Body of pancreas (tissue), 4 donors: ENCODE measurements at regions not wholly inside any gene's neighbourhood (a gene's known extent, or its start where the extent isn't known, plus 50 kb on each side); places are given as distances from the start of the nearest gene placed in this dataset.

Experiments used
- ATAC-seq: fragments of 150-250 bp; one replicate; pipeline ENCODE4 v1.9.1; 2016
- DNase-seq, 4 donors: peaks; one replicate each; pipeline ENCODE4 v3.0.0-alpha.2; 2019
- H3K27ac ChIP-seq, 4 donors: fragments of 200-600 bp; sonication (generic); 1 replicate in 3 of 4; 2 replicates in 1 of 4; pipeline versions ENCODE4 v1.5.1 to v1.6.1; 2016 to 2019; ENCODE audit warnings: mild to moderate bottlenecking in 1 of 4, mixed read lengths in 1 of 4, moderate library complexity in 1 of 4
- H3K27me3 ChIP-seq, 2 donors: fragments of 200-600 bp; sonication (generic); one replicate each; pipeline ENCODE4 v1.6.0; 2016; ENCODE audit warnings: mild to moderate bottlenecking in 1 of 2
- H3K36me3 ChIP-seq, 2 donors: fragments of 200-600 bp; sonication (generic); replicated peaks in 1 of 2; 2 replicates each; pipeline ENCODE4 v1.5.1; 2016; ENCODE audit warnings: low read depth in 2 of 2; ENCODE audit not compliant: insufficient read depth in 1 of 2
- H3K4me1 ChIP-seq: fragments of 200-600 bp; sonication (generic); one replicate; pipeline ENCODE4 v1.6.0; 2016
- H3K4me3 ChIP-seq, 2 donors: fragments of 200-600 bp; sonication (generic); 1 replicate in 1 of 2; 2 replicates in 1 of 2; pipeline ENCODE4 v1.5.1; 2016 to 2019
- H3K9me3 ChIP-seq, 3 donors: fragments of 200-600 bp; sonication (generic); 1 replicate in 2 of 3; 2 replicates in 1 of 3; pipeline ENCODE4 v1.5.1; 2016
- POLR2A ChIP-seq, 3 donors: fragments of 450-650 bp; IDR thresholded peaks; one replicate each; pipeline ENCODE4 v1.6.1; 2016; ENCODE audit warnings: antibody characterized with exemption in 3 of 3, mild to moderate bottlenecking in 2 of 3
- WGBS, 2 donors: methylation state at CpG; one replicate each; pipeline ENCODE4 v1.1.5; 2017; 5-methylcytosine and 5-hydroxymethylcytosine counted together
- intact Hi-C: fragments of 100-400 bp; cut with DNase I; formaldehyde crosslinking; loops from one replicate; pipeline ENCODE4 v1.15.1; 2023
- TF ChIP-seq, protein P1 (sequence below), 7 experiments: fragments of 450-650 bp in 4 of 7; fragments of 200-600 bp in 3 of 7; sonication (generic) in 3 of 7; IDR thresholded peaks; one replicate each; pipeline ENCODE4 v1.5.1; 2016 to 2019; ENCODE audit warnings: antibody characterized with exemption in 7 of 7

DNA sequence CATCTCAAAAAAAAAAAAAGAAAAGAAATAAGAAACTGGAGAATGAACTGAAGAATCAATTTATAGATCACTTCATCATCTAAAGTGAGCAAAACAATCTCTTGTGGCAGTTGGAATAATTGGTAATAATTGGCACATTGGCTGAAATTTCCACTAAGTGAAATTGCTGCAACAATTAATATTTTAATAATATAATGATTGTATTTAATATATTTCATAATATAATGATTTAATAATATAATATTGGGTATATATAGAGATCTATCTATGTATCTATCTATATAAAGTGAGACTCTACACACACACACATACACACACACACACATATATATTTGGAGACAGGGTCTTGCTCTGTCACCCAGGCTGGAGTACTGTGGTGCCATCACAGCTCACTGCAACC lies 81.2 kb upstream of the PRICKLE1 start:
- intact Hi-C loops, result no loop called here
- no peaks in the 10 kb centered on the region for H3K27me3 ChIP-seq
- no peak for ATAC-seq

DNA sequence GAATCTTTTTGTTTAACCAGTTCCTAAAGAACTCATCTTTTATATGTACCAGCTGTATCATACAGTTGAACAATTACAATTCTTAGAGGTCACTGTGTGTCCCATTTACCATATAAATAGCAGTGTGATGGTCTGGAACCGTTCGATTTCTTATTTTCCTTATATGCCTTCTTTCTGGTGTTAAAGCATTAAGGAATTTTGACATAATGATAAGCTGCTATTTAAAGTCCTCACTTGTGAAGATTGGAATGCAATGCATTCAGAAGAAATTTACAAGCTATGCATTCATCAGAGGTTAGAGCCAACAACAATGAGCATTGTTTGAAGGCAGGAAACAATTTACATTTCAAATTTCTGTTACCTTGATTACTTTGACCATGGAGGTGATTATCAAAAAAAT lies 80.0 kb upstream of the PRICKLE1 start:
- DNase-seq (no peak), ATAC-seq (no peak)
- Histone ChIP-seq H3K27me3 (no peaks in the 10 kb centered on the region), H3K4me3 (no peak overlapping the region), H3K9me3 (no peaks in the 10 kb centered on the region), H3K27ac (no peak overlapping the region), H3K36me3 (no peaks in the 10 kb centered on the region), H3K4me1 (no peaks in the 10 kb centered on the region)
- WGBS, 2 donors, result 11 to 24% methylated on average over 2 of the region's 2 CpGs
- intact Hi-C loops, result no loop called here
- TF ChIP-seq, protein P1, sequence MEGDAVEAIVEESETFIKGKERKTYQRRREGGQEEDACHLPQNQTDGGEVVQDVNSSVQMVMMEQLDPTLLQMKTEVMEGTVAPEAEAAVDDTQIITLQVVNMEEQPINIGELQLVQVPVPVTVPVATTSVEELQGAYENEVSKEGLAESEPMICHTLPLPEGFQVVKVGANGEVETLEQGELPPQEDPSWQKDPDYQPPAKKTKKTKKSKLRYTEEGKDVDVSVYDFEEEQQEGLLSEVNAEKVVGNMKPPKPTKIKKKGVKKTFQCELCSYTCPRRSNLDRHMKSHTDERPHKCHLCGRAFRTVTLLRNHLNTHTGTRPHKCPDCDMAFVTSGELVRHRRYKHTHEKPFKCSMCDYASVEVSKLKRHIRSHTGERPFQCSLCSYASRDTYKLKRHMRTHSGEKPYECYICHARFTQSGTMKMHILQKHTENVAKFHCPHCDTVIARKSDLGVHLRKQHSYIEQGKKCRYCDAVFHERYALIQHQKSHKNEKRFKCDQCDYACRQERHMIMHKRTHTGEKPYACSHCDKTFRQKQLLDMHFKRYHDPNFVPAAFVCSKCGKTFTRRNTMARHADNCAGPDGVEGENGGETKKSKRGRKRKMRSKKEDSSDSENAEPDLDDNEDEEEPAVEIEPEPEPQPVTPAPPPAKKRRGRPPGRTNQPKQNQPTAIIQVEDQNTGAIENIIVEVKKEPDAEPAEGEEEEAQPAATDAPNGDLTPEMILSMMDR (IDR thresholded peaks at IDR 0.05), result no peak
- no peak for TF ChIP-seq POLR2A (IDR thresholded peaks at IDR 0.05)

More for the DNA sequence above, 81.2 kb upstream of the PRICKLE1 start:
- no peak for DNase-seq
- H3K9me3 ChIP-seq, result no peaks in the 10 kb centered on the region
- H3K27ac ChIP-seq, result no peak overlapping the region
- TF ChIP-seq, protein P1 (IDR thresholded peaks at IDR 0.05), result no peak
- no peak for TF ChIP-seq POLR2A (IDR thresholded peaks at IDR 0.05)
- H3K4me3 ChIP-seq, result no peak overlapping the region
- H3K4me1 ChIP-seq, result no peaks in the 10 kb centered on the region
- no peaks in the 10 kb centered on the region for H3K36me3 ChIP-seq

DNA sequence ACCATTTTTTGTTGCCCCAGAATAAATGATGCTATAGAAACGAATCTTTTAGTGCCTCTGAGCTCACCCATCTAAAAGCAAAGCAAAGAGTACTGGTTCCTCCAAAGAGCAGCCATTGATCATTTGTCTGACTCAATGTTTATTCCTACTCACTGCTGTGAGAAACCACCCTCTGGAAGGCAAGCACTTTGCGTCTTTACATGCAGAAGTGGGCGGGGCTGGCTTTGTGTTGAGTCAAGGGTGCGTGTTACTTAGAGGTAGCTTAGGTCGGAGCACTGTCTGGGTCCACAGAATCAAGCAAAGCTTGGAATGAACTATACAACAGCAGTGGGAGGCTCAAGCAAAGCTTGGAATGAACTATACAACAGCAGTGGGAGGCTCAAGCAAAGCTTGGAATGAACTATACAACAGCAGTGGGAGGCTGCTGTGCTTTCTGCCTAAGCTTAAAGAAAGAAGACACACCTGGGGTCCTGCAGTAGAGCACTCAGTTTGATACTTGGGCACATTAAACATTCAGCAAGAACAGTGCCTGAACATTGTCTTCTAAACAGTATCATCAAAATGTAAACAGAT lies 77.2 kb upstream of the PRICKLE1 start:
- no peaks in the 10 kb centered on the region for H3K27me3 ChIP-seq
- no peak for ATAC-seq
- intact Hi-C loops, result no loop called here
- WGBS, 2 donors, result 46 to 55% methylated on average over 5 of the region's 5 CpGs
- H3K9me3 ChIP-seq, result no peaks in the 10 kb centered on the region
- no peak for TF ChIP-seq POLR2A (IDR thresholded peaks at IDR 0.05)
- TF ChIP-seq, protein P1 (IDR thresholded peaks at IDR 0.05), result no peak
- no peak overlapping the region for H3K4me3 ChIP-seq
- no peaks in the 10 kb centered on the region for H3K36me3 ChIP-seq
- no peak for DNase-seq
- H3K4me1 ChIP-seq, result no peaks in the 10 kb centered on the region
- no peak overlapping the region for H3K27ac ChIP-seq

DNA sequence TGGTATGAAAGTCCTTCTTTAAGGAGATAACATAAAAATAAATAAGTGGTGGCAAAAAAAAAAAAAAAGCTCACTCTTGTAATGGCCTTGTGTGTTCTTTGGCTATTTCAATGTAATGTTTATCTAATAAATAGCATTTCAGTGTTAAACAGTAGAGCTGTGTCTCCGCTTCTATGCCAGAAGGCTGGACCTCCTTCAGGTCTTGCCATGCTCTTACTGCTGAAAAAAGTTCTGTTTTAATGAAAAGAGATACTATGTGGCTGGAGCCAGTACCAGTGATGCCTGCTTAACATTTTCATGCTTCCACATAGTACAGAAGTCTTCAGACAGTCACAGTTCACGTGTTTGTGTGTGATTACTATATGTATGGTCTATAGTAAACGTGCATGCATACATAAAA lies 74.1 kb upstream of the PRICKLE1 start:
- no peak for DNase-seq
- 77 to 78% methylated on average over 3 of the region's 3 CpGs for WGBS, 2 donors
- intact Hi-C loops, result no loop called here
- H3K4me1 ChIP-seq, result no peaks in the 10 kb centered on the region
- no peaks in the 10 kb centered on the region for H3K36me3 ChIP-seq
- no peaks in the 10 kb centered on the region for H3K27me3 ChIP-seq
- H3K27ac ChIP-seq, result no peak overlapping the region
- no peak for TF ChIP-seq POLR2A (IDR thresholded peaks at IDR 0.05)
- TF ChIP-seq, protein P1 (IDR thresholded peaks at IDR 0.05), result no peak
- no peak for ATAC-seq
- no peaks in the 10 kb centered on the region for H3K9me3 ChIP-seq
- no peak overlapping the region for H3K4me3 ChIP-seq
